IMR-90 (cell line): ENCODE measurements at regions not wholly inside any gene's neighbourhood (a gene's known extent, or its start where the extent isn't known, plus 50 kb on each side); places are given as distances from the start of the nearest gene placed in this dataset.

Experiments used
- ATAC-seq: fragments of 200-7000 bp; cut with Tn5 transposase; 2 replicates; pipeline ENCODE4 v1.9.1; 2020; ENCODE audit warnings: low read depth, mild to moderate bottlenecking, moderate library complexity
- BruUV-seq: library from RNA; stranded (reverse); fragments of 400-500 nt; replicated peaks from 2 replicates; lab custom pipeline; 2021; lab: Mats Ljungman, UMichigan
- CTCF ChIA-PET: fragments of 300-600 bp; formaldehyde crosslinking; extraction: SDS; loops from one replicate; lab custom pipeline; 2021; ENCODE audit warnings: antibody characterized with exemption; lab: Yijun Ruan, JAX
- POLR2A ChIA-PET: fragments of 300-600 bp; sonication (Branson Sonifier 250); formaldehyde crosslinking; loops from one replicate; lab custom pipeline; 2022; ENCODE audit warnings: antibody characterized with exemption; ENCODE audit not compliant: unreplicated experiment; lab: Charles Lee
- DNase-seq: peaks from one replicate; pipeline ENCODE4 v3.0.0; 2013
- H2AFZ ChIP-seq: replicated peaks from 2 replicates; pipeline ENCODE3; 2013; ENCODE audit warnings: low read length, mild to moderate bottlenecking; ENCODE audit not compliant: poor library complexity
- H2AK5ac ChIP-seq: 2 replicates; pipeline ENCODE4 v1.6.1; 2013; ENCODE audit warnings: low read depth, low read length, inconsistent platforms
- H2AK9ac ChIP-seq: replicated peaks from 2 replicates; pipeline ENCODE3; 2013; ENCODE audit warnings: mild to moderate bottlenecking, low read depth, low read length, moderate library complexity; ENCODE audit not compliant: poor library complexity
- H2BK120ac ChIP-seq: 2 replicates; pipeline ENCODE4 v1.6.1; 2013; ENCODE audit warnings: low read depth, low read length, inconsistent platforms
- H2BK15ac ChIP-seq: 3 replicates; pipeline ENCODE4 v1.6.1; 2013; ENCODE audit warnings: low read depth, low read length, inconsistent platforms
- H2BK20ac ChIP-seq: 2 replicates; pipeline ENCODE4 v1.6.1; 2013; ENCODE audit warnings: low read depth, mild to moderate bottlenecking, inconsistent platforms, low read length, moderate library complexity
- H2BK5ac ChIP-seq: 2 replicates; pipeline ENCODE4 v1.6.1; 2013; ENCODE audit warnings: mild to moderate bottlenecking, low read depth, low read length, inconsistent platforms; ENCODE audit not compliant: poor library complexity, severe bottlenecking
- H3K14ac ChIP-seq: replicated peaks from 2 replicates; pipeline ENCODE4 v1.6.1; 2013; ENCODE audit warnings: low read depth, low read length, inconsistent platforms
- H3K18ac ChIP-seq: 2 replicates; pipeline ENCODE4 v1.6.1; 2013; ENCODE audit warnings: low read depth, low read length, control low read depth
- H3K23ac ChIP-seq: 2 replicates; pipeline ENCODE4 v1.6.1; 2013; ENCODE audit warnings: low read depth, low read length, inconsistent platforms
- H3K27ac ChIP-seq: 2 replicates; pipeline ENCODE4 v1.5.1; 2013; ENCODE audit warnings: mild to moderate bottlenecking, control low read depth, low read length; ENCODE audit not compliant: insufficient read depth
- H3K27me3 ChIP-seq: 2 replicates; pipeline ENCODE4 v1.6.1; 2013; ENCODE audit warnings: low read length; ENCODE audit not compliant: control insufficient read depth, insufficient read depth
- H3K36me3 ChIP-seq: 2 replicates; pipeline ENCODE4 v1.6.1; 2013; ENCODE audit warnings: low read length, mixed read lengths; ENCODE audit not compliant: control insufficient read depth, insufficient read depth
- H3K4ac ChIP-seq: 2 replicates; pipeline ENCODE4 v1.6.1; 2013; ENCODE audit warnings: low read depth, low read length, inconsistent platforms
- H3K4me1 ChIP-seq: 2 replicates; pipeline ENCODE4 v1.6.1; 2013; ENCODE audit warnings: low read length, mixed read lengths; ENCODE audit not compliant: control insufficient read depth, insufficient read depth
- H3K4me2 ChIP-seq: 2 replicates; pipeline ENCODE4 v1.6.1; 2013; ENCODE audit warnings: low read depth, mild to moderate bottlenecking, control low read depth, low read length, moderate library complexity
- H3K4me3 ChIP-seq: 2 replicates; pipeline ENCODE4 v1.5.1; 2013; ENCODE audit warnings: low read depth, mild to moderate bottlenecking, control low read depth, low read length, moderate library complexity; ENCODE audit not compliant: insufficient read depth
- H3K56ac ChIP-seq: 2 replicates; pipeline ENCODE4 v1.6.1; 2013; ENCODE audit warnings: low read length, inconsistent platforms; ENCODE audit not compliant: insufficient read depth; ENCODE audit errors: extremely low read depth
- H3K79me1 ChIP-seq, 2 experiments: 2 replicates each; pipeline ENCODE4 v1.6.1; 2013; ENCODE audit warnings: low read length in 2 of 2, inconsistent platforms in 1 of 2, low read depth in 1 of 2
- H3K9ac ChIP-seq: 2 replicates; pipeline ENCODE4 v1.6.1; 2013; ENCODE audit warnings: low read depth, low read length, control low read depth
- H3K9me1 ChIP-seq: 2 replicates; pipeline ENCODE4 v1.6.1; 2013; ENCODE audit warnings: low read length, inconsistent platforms; ENCODE audit not compliant: insufficient read depth
- H3K9me3 ChIP-seq: 2 replicates; pipeline ENCODE4 v1.6.1; 2013; ENCODE audit warnings: low read length; ENCODE audit not compliant: control insufficient read depth, insufficient read depth
- H4K20me1 ChIP-seq: 2 replicates; pipeline ENCODE4 v1.6.1; 2013; ENCODE audit warnings: low read length, inconsistent platforms; ENCODE audit not compliant: insufficient read depth
- H4K5ac ChIP-seq: 2 replicates; pipeline ENCODE4 v1.6.1; 2013; ENCODE audit warnings: mild to moderate bottlenecking, low read depth, low read length, control low read depth
- H4K8ac ChIP-seq, 2 experiments: 2 replicates each; pipeline ENCODE4 v1.6.1; 2013; ENCODE audit warnings: low read depth in 2 of 2, low read length in 2 of 2, control low read depth in 1 of 2, inconsistent platforms in 1 of 2
- H4K91ac ChIP-seq: 2 replicates; pipeline ENCODE4 v1.6.1; 2013; ENCODE audit warnings: low read depth, low read length, inconsistent platforms; ENCODE audit not compliant: insufficient read depth
- BHLHE40 ChIP-seq: fragments of 150-350 bp; IDR thresholded peaks from 2 replicates; pipeline ENCODE4 v1.6.1; 2016; ENCODE audit warnings: mild to moderate bottlenecking, low read depth, low read length
- CEBPB ChIP-seq: IDR thresholded peaks from 2 replicates; pipeline ENCODE4 v1.6.1; 2012; ENCODE audit warnings: low read depth, low read length, improper control_type of control experiment
- CHD1 ChIP-seq: IDR thresholded peaks from 2 replicates; pipeline ENCODE4 v1.6.1; 2012; ENCODE audit warnings: low read depth, low read length, improper control_type of control experiment
- CTCF ChIP-seq: conservative IDR thresholded peaks from 2 replicates; pipeline ENCODE4 v1.5.1; 2012; ENCODE audit warnings: mild to moderate bottlenecking, low read depth, low read length, improper control_type of control experiment
- ELK1 ChIP-seq: fragments of 150-350 bp; IDR thresholded peaks from 2 replicates; pipeline ENCODE4 v1.6.1; 2016; ENCODE audit warnings: low read depth, mild to moderate bottlenecking, low read length, moderate library complexity, borderline replicate concordance
- FOS ChIP-seq: fragments of 150-350 bp; IDR thresholded peaks from 2 replicates; pipeline ENCODE4 v1.6.1; 2016; ENCODE audit warnings: low read depth, low read length
- MAFK ChIP-seq: IDR thresholded peaks from 2 replicates; pipeline ENCODE4 v1.6.1; 2012; ENCODE audit warnings: low read depth, low read length, improper control_type of control experiment
- MAZ ChIP-seq: IDR thresholded peaks from 2 replicates; pipeline ENCODE4 v1.6.1; 2012; ENCODE audit warnings: low read depth, mild to moderate bottlenecking, low read length, improper control_type of control experiment, moderate library complexity, borderline replicate concordance
- MXI1 ChIP-seq: IDR thresholded peaks from 2 replicates; pipeline ENCODE4 v1.6.1; 2012; ENCODE audit warnings: low read depth, mild to moderate bottlenecking, low read length, moderate library complexity, borderline replicate concordance
- NFE2L2 ChIP-seq: fragments of 150-350 bp; IDR thresholded peaks from 2 replicates; pipeline ENCODE4 v1.6.1; 2016; ENCODE audit warnings: low read depth, mild to moderate bottlenecking, low read length
- POLR2A ChIP-seq: IDR thresholded peaks from 2 replicates; pipeline ENCODE4 v1.6.1; 2012; ENCODE audit warnings: mild to moderate bottlenecking, low read depth, low read length
- RAD21 ChIP-seq: IDR thresholded peaks from 2 replicates; pipeline ENCODE4 v1.6.1; 2012; ENCODE audit warnings: low read length, improper control_type of control experiment
- RCOR1 ChIP-seq: IDR thresholded peaks from 2 replicates; pipeline ENCODE4 v1.6.1; 2012; ENCODE audit warnings: mild to moderate bottlenecking, low read length, improper control_type of control experiment; ENCODE audit not compliant: insufficient replicate concordance
- RFX5 ChIP-seq: IDR thresholded peaks from 2 replicates; pipeline ENCODE4 v1.8.0; 2012; ENCODE audit warnings: low read depth, mild to moderate bottlenecking, low read length, moderate library complexity
- SMC3 ChIP-seq: fragments of 150-350 bp; IDR thresholded peaks from 2 replicates; pipeline ENCODE4 v1.6.1; 2016; ENCODE audit warnings: low read depth, mild to moderate bottlenecking, antibody characterized with exemption, low read length, moderate library complexity
- USF2 ChIP-seq: fragments of 150-350 bp; IDR thresholded peaks from 2 replicates; pipeline ENCODE4 v1.6.1; 2017; ENCODE audit warnings: mild to moderate bottlenecking, antibody characterized with exemption, low read length, low read depth
- whole genome bisulfite sequencing, 2 experiments: methylation state at CpG; one replicate each; pipeline versions ENCODE4 v1.1.5 to v1.1.7; 2013; ENCODE audit warnings: missing lambda C conversion rate in 2 of 2; ENCODE audit not compliant: insufficient read length in 1 of 2; ENCODE audit errors: extremely low coverage in 2 of 2; 5-methylcytosine and 5-hydroxymethylcytosine counted together
- dilution Hi-C: fragments of 300-500 bp; cut with HindIII; formaldehyde crosslinking; loops from one replicate; pipeline ENCODE4 v1.14.3; 2018; ENCODE audit warnings: low sequenced_read_pairs; ENCODE audit not compliant: unreplicated experiment
- in situ Hi-C: fragments of 300-500 bp; cut with MboI; formaldehyde crosslinking; loops from 3 replicates; pipeline ENCODE4 v1.14.3; 2019; ENCODE audit warnings: low sequenced_read_pairs, inconsistent platforms, mixed read lengths
- intact Hi-C: fragments of 100-400 bp; cut with micrococcal nuclease; formaldehyde crosslinking; loops from 2 replicates; pipeline ENCODE4 v1.10.0; 2022

- intact Hi-C loops (no loop called here), dilution Hi-C loops (no loop called here), in situ Hi-C loops (no loop called here)
- no peak overlapping the region for H2AFZ ChIP-seq
- no peak overlapping the region for H2AK9ac ChIP-seq
- H3K4me2 ChIP-seq = no peak overlapping the region
- ATAC-seq (no peak), DNase-seq (no peak)
- H3K79me1 ChIP-seq = no peaks in the 10 kb centered on the region
- no peak overlapping the region for H2BK120ac ChIP-seq
- no peak overlapping the region for H2BK15ac ChIP-seq
- H4K20me1 ChIP-seq = no peaks in the 10 kb centered on the region
- H4K5ac ChIP-seq = no peak overlapping the region
- H4K8ac ChIP-seq = no peak overlapping the region
- no TSS peak for BruUV-seq
- no peak overlapping the region for H2BK5ac ChIP-seq
- H3K9me3 ChIP-seq = no peaks in the 10 kb centered on the region
- H3K9ac ChIP-seq = no peak overlapping the region
- ChIA-PET POLR2A (no interaction called here), CTCF (no interaction called here)
- no peak overlapping the region for H3K56ac ChIP-seq
- WGBS, 2 experiments = no CpG with 5 or more reads among the region's 1 CpG
- no peaks in the 10 kb centered on the region for H3K36me3 ChIP-seq
- no peaks in the 10 kb centered on the region for H3K9me1 ChIP-seq
- no peak overlapping the region for H3K14ac ChIP-seq
- H3K4me1 ChIP-seq = no peaks in the 10 kb centered on the region
- H2BK20ac ChIP-seq = no peak overlapping the region
- no peak overlapping the region for H2AK5ac ChIP-seq
- H3K18ac ChIP-seq = no peak overlapping the region
- TF ChIP-seq POLR2A = no peak
- TF ChIP-seq RAD21 = no peak
- TF ChIP-seq MAFK = no peak
- TF ChIP-seq FOS = no peak
- no peak for TF ChIP-seq MXI1
- no peak for TF ChIP-seq MAZ
- TF ChIP-seq CEBPB = no peak
- no peak for TF ChIP-seq CHD1
- no peak for TF ChIP-seq CTCF
- TF ChIP-seq RFX5 = no peak
- TF ChIP-seq NFE2L2 = no peak
- TF ChIP-seq SMC3 = no peak
- TF ChIP-seq RCOR1 = no peak
- no peak for TF ChIP-seq BHLHE40
- no peak for TF ChIP-seq ELK1
- no peak for TF ChIP-seq USF2
- no peak overlapping the region for H3K23ac ChIP-seq
- H3K4ac ChIP-seq = no peak overlapping the region
- peaks cover 3% of the 10 kb centered on the region; the same call in 1 of the 2 replicates for H3K27me3 ChIP-seq
- H4K91ac ChIP-seq = no peak overlapping the region
- no peak overlapping the region for H3K4me3 ChIP-seq
- no peak overlapping the region for H3K27ac ChIP-seq
These were observed 72.3 kb upstream of the CACUL1 start for GRCh38 chr10:118827053-118827452.
